Uterus (tissue), 2 donors: ENCODE measurements at regions not wholly inside any gene's neighbourhood (a gene's known extent, or its start where the extent isn't known, plus 50 kb on each side); places are given as distances from the start of the nearest gene placed in this dataset.

Experiments used
- POLR2A ChIP-seq, 2 donors: fragments of 450-650 bp; IDR thresholded peaks; one replicate each; pipeline ENCODE4 v1.6.1; 2016; ENCODE audit warnings: antibody characterized with exemption in 2 of 2, mild to moderate bottlenecking in 1 of 2, moderate library complexity in 1 of 2
- TF ChIP-seq, protein P1 (sequence below), 4 experiments: fragments of 200-600 bp in 2 of 4; fragments of 450-650 bp in 2 of 4; sonication (generic) in 2 of 4; IDR thresholded peaks; one replicate each; pipeline ENCODE4 v1.5.1; 2016 to 2019; ENCODE audit warnings: antibody characterized with exemption in 4 of 4, mild to moderate bottlenecking in 2 of 4, moderate library complexity in 1 of 4

- TF ChIP-seq POLR2A (IDR thresholded peaks at IDR 0.05), result no peak
- TF ChIP-seq, protein P1, sequence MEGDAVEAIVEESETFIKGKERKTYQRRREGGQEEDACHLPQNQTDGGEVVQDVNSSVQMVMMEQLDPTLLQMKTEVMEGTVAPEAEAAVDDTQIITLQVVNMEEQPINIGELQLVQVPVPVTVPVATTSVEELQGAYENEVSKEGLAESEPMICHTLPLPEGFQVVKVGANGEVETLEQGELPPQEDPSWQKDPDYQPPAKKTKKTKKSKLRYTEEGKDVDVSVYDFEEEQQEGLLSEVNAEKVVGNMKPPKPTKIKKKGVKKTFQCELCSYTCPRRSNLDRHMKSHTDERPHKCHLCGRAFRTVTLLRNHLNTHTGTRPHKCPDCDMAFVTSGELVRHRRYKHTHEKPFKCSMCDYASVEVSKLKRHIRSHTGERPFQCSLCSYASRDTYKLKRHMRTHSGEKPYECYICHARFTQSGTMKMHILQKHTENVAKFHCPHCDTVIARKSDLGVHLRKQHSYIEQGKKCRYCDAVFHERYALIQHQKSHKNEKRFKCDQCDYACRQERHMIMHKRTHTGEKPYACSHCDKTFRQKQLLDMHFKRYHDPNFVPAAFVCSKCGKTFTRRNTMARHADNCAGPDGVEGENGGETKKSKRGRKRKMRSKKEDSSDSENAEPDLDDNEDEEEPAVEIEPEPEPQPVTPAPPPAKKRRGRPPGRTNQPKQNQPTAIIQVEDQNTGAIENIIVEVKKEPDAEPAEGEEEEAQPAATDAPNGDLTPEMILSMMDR (IDR thresholded peaks at IDR 0.05), result no peak
These were observed 63.1 kb upstream of the NREP start for GRCh38 chr5:111820072-111820471.
